H9 (cell line): ENCODE measurements at regions not wholly inside any gene's neighbourhood (a gene's known extent, or its start where the extent isn't known, plus 50 kb on each side); places are given as distances from the start of the nearest gene placed in this dataset.

Experiments
- DNase-seq: peaks from one replicate; pipeline ENCODE4 v3.0.0-alpha.2; 2017
- H2AFZ ChIP-seq: one replicate; pipeline ENCODE4 v1.6.1; 2013; ENCODE audit warnings: mild to moderate bottlenecking, low read length, control low read depth, moderate library complexity
- H2AK5ac ChIP-seq: 2 replicates; pipeline ENCODE4 v1.6.1; 2013; ENCODE audit warnings: low read length, control low read depth, mixed read lengths; ENCODE audit not compliant: insufficient read length
- H2BK120ac ChIP-seq: one replicate; pipeline ENCODE4 v1.6.1; 2013; ENCODE audit warnings: low read depth, mild to moderate bottlenecking, low read length, control low read depth, inconsistent platforms; ENCODE audit not compliant: poor library complexity, severe bottlenecking
- H2BK12ac ChIP-seq: 2 replicates; pipeline ENCODE4 v1.6.1; 2013; ENCODE audit warnings: low read length, control low read depth, mixed read lengths, low read depth; ENCODE audit not compliant: insufficient read length
- H2BK15ac ChIP-seq: 2 replicates; pipeline ENCODE4 v1.6.1; 2013; ENCODE audit warnings: low read depth, low read length, control low read depth
- H2BK20ac ChIP-seq: one replicate; pipeline ENCODE4 v1.6.1; 2013; ENCODE audit warnings: low read depth, mild to moderate bottlenecking, low read length, control low read depth, inconsistent platforms; ENCODE audit not compliant: poor library complexity, severe bottlenecking
- H2BK5ac ChIP-seq: 2 replicates; pipeline ENCODE4 v1.6.1; 2013; ENCODE audit warnings: low read length, control low read depth, mixed read lengths; ENCODE audit not compliant: insufficient read length
- H3K14ac ChIP-seq: 2 replicates; pipeline ENCODE4 v1.6.1; 2013; ENCODE audit warnings: low read length, control low read depth; ENCODE audit not compliant: insufficient read depth
- H3K18ac ChIP-seq: 2 replicates; pipeline ENCODE4 v1.6.1; 2013; ENCODE audit warnings: low read depth, mild to moderate bottlenecking, mixed read lengths, low read length, control low read depth; ENCODE audit not compliant: insufficient read length
- H3K23ac ChIP-seq: 2 replicates; pipeline ENCODE4 v1.6.1; 2013; ENCODE audit warnings: low read length, control low read depth, mixed read lengths, low read depth; ENCODE audit not compliant: insufficient read length
- H3K23me2 ChIP-seq: 2 replicates; pipeline ENCODE4 v1.6.1; 2013; ENCODE audit warnings: low read depth, mild to moderate bottlenecking, mixed read lengths, low read length, control low read depth; ENCODE audit not compliant: insufficient read length, poor library complexity, severe bottlenecking
- H3K27ac ChIP-seq: 2 replicates; pipeline ENCODE4 v1.5.1; 2013; ENCODE audit warnings: low read length, control low read depth, mixed read lengths, low read depth; ENCODE audit not compliant: insufficient read length
- H3K27me3 ChIP-seq: 2 replicates; pipeline ENCODE4 v1.6.1; 2013; ENCODE audit warnings: low read length, control low read depth, inconsistent platforms; ENCODE audit not compliant: insufficient read depth
- H3K4ac ChIP-seq: 2 replicates; pipeline ENCODE4 v1.6.1; 2013; ENCODE audit warnings: low read depth, mild to moderate bottlenecking, control low read depth, inconsistent platforms, low read length, moderate library complexity
- H3K4me1 ChIP-seq: 2 replicates; pipeline ENCODE4 v1.6.1; 2013; ENCODE audit warnings: low read length, control low read depth, inconsistent platforms; ENCODE audit not compliant: insufficient read depth
- H3K4me2 ChIP-seq: 2 replicates; pipeline ENCODE4 v1.6.1; 2013; ENCODE audit warnings: low read length, control low read depth, mixed read lengths; ENCODE audit not compliant: insufficient read length, insufficient read depth
- H3K56ac ChIP-seq: 2 replicates; pipeline ENCODE4 v1.6.1; 2013; ENCODE audit warnings: low read depth, mild to moderate bottlenecking, mixed read lengths, low read length, control low read depth; ENCODE audit not compliant: insufficient read length
- H3K79me1 ChIP-seq: 2 replicates; pipeline ENCODE4 v1.6.1; 2013; ENCODE audit warnings: low read depth, mild to moderate bottlenecking, moderate library complexity, low read length, control low read depth, inconsistent platforms; ENCODE audit not compliant: insufficient read depth, poor library complexity, severe bottlenecking
- H3K79me2 ChIP-seq: 2 replicates; pipeline ENCODE4 v1.6.1; 2013; ENCODE audit warnings: low read length, control low read depth, inconsistent platforms; ENCODE audit not compliant: insufficient read depth
- H3K9ac ChIP-seq: 2 replicates; pipeline ENCODE4 v1.6.1; 2013; ENCODE audit warnings: low read length, control low read depth, mixed read lengths; ENCODE audit not compliant: insufficient read length; ENCODE audit errors: extremely low read depth
- H3K9me3 ChIP-seq: one replicate; pipeline ENCODE4 v1.6.1; 2013; ENCODE audit warnings: low read depth, low read length, inconsistent platforms; ENCODE audit not compliant: control insufficient read depth
- H3T11ph ChIP-seq: one replicate; pipeline ENCODE4 v1.6.1; 2013; ENCODE audit warnings: mild to moderate bottlenecking, low read length, control low read depth, inconsistent platforms
- H4K20me1 ChIP-seq: one replicate; pipeline ENCODE4 v1.6.1; 2013; ENCODE audit not compliant: control insufficient read depth, insufficient read length, insufficient read depth
- H4K5ac ChIP-seq: 2 replicates; pipeline ENCODE4 v1.6.1; 2013; ENCODE audit warnings: low read depth, mild to moderate bottlenecking, mixed read lengths, low read length, control low read depth; ENCODE audit not compliant: insufficient read length
- H4K8ac ChIP-seq: replicated peaks from 2 replicates; pipeline ENCODE4 v1.6.1; 2013; ENCODE audit warnings: low read length, control low read depth, mixed read lengths, low read depth; ENCODE audit not compliant: insufficient read length
- H4K91ac ChIP-seq: 2 replicates; pipeline ENCODE4 v1.6.1; 2013; ENCODE audit warnings: low read depth, mild to moderate bottlenecking, moderate library complexity, mixed read lengths, low read length, control low read depth; ENCODE audit not compliant: insufficient read length
- H3K27ac Mint-ChIP-seq, 3 experiments: 2 replicates in 2 of 3; 3 replicates in 1 of 3; pipeline ENCODE4 v1.8.0; 2020 to 2021; ENCODE audit warnings: mixed read lengths in 3 of 3, mild to moderate bottlenecking in 1 of 3, moderate library complexity in 1 of 3
- H3K27me3 Mint-ChIP-seq: 2 replicates; pipeline ENCODE4 v1.8.0; 2021; ENCODE audit warnings: low read depth, mild to moderate bottlenecking, moderate library complexity, mixed read lengths
- H3K36me3 Mint-ChIP-seq, 3 experiments: 2 replicates in 2 of 3; 3 replicates in 1 of 3; pipeline ENCODE4 v1.8.0; 2020 to 2021; ENCODE audit warnings: low read depth in 3 of 3, mixed read lengths in 3 of 3; ENCODE audit not compliant: insufficient read depth in 1 of 3
- H3K4me1 Mint-ChIP-seq, 2 experiments: 2 replicates each; pipeline ENCODE4 v1.8.0; 2020; ENCODE audit warnings: mixed read lengths in 2 of 2
- H3K4me3 Mint-ChIP-seq, 2 experiments: 2 replicates in 1 of 2; 3 replicates in 1 of 2; pipeline ENCODE4 v1.8.0; 2020 to 2021; ENCODE audit warnings: mild to moderate bottlenecking in 2 of 2, mixed read lengths in 2 of 2, moderate library complexity in 1 of 2
- H3K9me3 Mint-ChIP-seq, 2 experiments: 2 replicates in 1 of 2; 3 replicates in 1 of 2; pipeline ENCODE4 v1.8.0; 2020; ENCODE audit warnings: mild to moderate bottlenecking in 2 of 2, mixed read lengths in 2 of 2, moderate library complexity in 1 of 2
- WGBS: extraction: QIAGEN DNeasy Blood & Tissue Kit; methylation state at CpG from one replicate; pipeline ENCODE4 v1.1.7; 2013; ENCODE audit warnings: missing lambda C conversion rate, low lambda C conversion rate, mixed read lengths; ENCODE audit not compliant: insufficient read length; ENCODE audit errors: extremely low coverage; 5-methylcytosine and 5-hydroxymethylcytosine counted together
- TF ChIP-seq, protein P1 (sequence below): fragments of 200-600 bp; sonication (generic); conservative IDR thresholded peaks from 3 replicates; pipeline ENCODE4 v1.8.0; 2021; ENCODE audit warnings: antibody characterized with exemption, mild to moderate bottlenecking

DNA sequence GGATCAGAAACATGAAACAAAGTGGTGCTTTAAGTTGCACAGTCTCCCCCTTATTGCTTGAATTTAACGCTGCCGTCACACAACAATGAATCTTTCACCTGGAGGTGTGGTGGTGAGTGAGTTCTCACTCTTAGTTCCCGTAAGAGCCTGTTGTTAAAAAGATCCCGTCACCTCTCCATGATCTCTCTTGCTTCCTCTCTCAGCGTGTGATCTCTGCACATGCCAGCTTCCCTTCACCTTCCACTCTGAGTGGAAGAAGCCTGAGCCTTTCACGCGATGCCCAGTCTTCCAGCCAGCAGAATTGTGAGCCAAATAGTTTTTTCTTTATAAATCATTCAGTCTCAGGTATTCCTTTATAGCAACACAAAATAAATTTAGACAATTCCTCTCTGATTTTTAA, 136.7 kb upstream of the CHL1 start:
- H3K4me1 Mint-ChIP-seq, result peaks cover 0 to 8% of the 10 kb centered on the region in 2 experiments; a peak in 1 of 4 replicates
- no CpG with 5 or more reads among the region's 7 CpGs for WGBS
- no peak overlapping the region for H2BK12ac ChIP-seq
- no peak overlapping the region for H3K4me2 ChIP-seq
- H3K4me3 Mint-ChIP-seq, result no peak overlapping the region
- H3K14ac ChIP-seq, result no peak overlapping the region
- H3T11ph ChIP-seq, result no peak overlapping the region
- H3K9ac ChIP-seq, result no peak overlapping the region
- no peaks in the 10 kb centered on the region for H3K79me2 ChIP-seq
- no peak overlapping the region for H2BK15ac ChIP-seq
- H2BK120ac ChIP-seq, result no peak overlapping the region
- no peak overlapping the region for H3K4ac ChIP-seq
- H3K27ac Mint-ChIP-seq, result no peak overlapping the region
- no peaks in the 10 kb centered on the region for H3K4me1 ChIP-seq
- H3K36me3 Mint-ChIP-seq, result no peaks in the 10 kb centered on the region
- TF ChIP-seq, protein P1, sequence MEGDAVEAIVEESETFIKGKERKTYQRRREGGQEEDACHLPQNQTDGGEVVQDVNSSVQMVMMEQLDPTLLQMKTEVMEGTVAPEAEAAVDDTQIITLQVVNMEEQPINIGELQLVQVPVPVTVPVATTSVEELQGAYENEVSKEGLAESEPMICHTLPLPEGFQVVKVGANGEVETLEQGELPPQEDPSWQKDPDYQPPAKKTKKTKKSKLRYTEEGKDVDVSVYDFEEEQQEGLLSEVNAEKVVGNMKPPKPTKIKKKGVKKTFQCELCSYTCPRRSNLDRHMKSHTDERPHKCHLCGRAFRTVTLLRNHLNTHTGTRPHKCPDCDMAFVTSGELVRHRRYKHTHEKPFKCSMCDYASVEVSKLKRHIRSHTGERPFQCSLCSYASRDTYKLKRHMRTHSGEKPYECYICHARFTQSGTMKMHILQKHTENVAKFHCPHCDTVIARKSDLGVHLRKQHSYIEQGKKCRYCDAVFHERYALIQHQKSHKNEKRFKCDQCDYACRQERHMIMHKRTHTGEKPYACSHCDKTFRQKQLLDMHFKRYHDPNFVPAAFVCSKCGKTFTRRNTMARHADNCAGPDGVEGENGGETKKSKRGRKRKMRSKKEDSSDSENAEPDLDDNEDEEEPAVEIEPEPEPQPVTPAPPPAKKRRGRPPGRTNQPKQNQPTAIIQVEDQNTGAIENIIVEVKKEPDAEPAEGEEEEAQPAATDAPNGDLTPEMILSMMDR, result no peak
- H2BK5ac ChIP-seq, result no peak overlapping the region
- no peaks in the 10 kb centered on the region for H3K23me2 ChIP-seq
- H3K56ac ChIP-seq, result no peak overlapping the region
- H3K9me3 ChIP-seq, result no peaks in the 10 kb centered on the region
- no peak overlapping the region for H3K23ac ChIP-seq
- no peak overlapping the region for H3K27ac ChIP-seq
- no peak overlapping the region for H3K18ac ChIP-seq
- no peak overlapping the region for H4K91ac ChIP-seq
- no peak overlapping the region for H4K8ac ChIP-seq
- H4K5ac ChIP-seq, result no peak overlapping the region
- no peak overlapping the region for H2AFZ ChIP-seq
- no peak overlapping the region for H2BK20ac ChIP-seq
- H4K20me1 ChIP-seq, result no peaks in the 10 kb centered on the region
- no peaks in the 10 kb centered on the region for H3K27me3 Mint-ChIP-seq
- no peaks in the 10 kb centered on the region for H3K9me3 Mint-ChIP-seq
- no peaks in the 10 kb centered on the region for H3K79me1 ChIP-seq
- no peak for DNase-seq
- H2AK5ac ChIP-seq, result no peak overlapping the region
- H3K27me3 ChIP-seq, result no peaks in the 10 kb centered on the region
